ENCODE measurements at regions not wholly inside any gene's neighbourhood (a gene's known extent, or its start where the extent isn't known, plus 50 kb on each side); places are given as distances from the start of the nearest gene placed in this dataset.
A peak's percentile ranks its signal among the peaks of the same experiment; 100 is the strongest.

DNA sequence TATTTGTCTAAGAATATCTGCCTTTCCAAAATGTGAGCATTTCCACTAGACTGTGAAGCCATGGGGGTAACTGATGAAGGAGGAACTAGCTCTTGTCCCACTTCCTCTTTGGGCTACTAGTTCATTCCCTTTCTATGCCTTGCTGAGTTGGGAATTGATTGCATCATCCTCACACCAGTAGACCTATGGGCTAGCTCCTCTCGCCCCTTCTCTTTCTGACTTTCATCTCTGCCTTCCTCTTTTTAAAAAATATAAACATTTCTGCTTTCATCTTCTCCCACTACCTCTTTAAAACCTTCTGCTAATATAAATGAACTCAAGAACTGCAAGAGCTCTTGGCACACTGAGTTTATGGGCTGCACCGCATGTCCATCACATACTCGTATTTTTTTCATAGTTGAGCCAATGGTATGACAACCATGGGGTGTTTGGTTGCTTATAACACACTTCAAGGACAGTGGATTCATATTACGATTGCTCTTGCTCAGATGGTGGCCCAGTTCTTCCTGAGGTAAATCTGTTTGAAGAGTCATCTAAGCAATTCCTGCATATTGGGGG, 182.0 kb downstream of the REEP3 start:
- H3K4me3 ChIP-seq (ENCODE audit: low read length): peak overlapping the region; percentile 63
- H3K9ac ChIP-seq (ENCODE audit: low read length): peak overlapping the region; percentile 34; the same call in 1 of the 2 replicates
- H3K9me3 ChIP-seq (ENCODE audit: insufficient read depth, low read length): no peaks in the 10 kb centered on the region
- peak overlapping the region; percentile 76 for H3K27ac ChIP-seq (ENCODE audit: low read length)
- H3K4me1 ChIP-seq (ENCODE audit: low read length): peaks cover 61% of the 10 kb centered on the region
- H4K20me1 ChIP-seq (ENCODE audit: insufficient read depth, low read length): no peaks in the 10 kb centered on the region
- H3K4me2 ChIP-seq (ENCODE audit: low read length): peak overlapping the region; percentile 96
- TF ChIP-seq, protein P1, sequence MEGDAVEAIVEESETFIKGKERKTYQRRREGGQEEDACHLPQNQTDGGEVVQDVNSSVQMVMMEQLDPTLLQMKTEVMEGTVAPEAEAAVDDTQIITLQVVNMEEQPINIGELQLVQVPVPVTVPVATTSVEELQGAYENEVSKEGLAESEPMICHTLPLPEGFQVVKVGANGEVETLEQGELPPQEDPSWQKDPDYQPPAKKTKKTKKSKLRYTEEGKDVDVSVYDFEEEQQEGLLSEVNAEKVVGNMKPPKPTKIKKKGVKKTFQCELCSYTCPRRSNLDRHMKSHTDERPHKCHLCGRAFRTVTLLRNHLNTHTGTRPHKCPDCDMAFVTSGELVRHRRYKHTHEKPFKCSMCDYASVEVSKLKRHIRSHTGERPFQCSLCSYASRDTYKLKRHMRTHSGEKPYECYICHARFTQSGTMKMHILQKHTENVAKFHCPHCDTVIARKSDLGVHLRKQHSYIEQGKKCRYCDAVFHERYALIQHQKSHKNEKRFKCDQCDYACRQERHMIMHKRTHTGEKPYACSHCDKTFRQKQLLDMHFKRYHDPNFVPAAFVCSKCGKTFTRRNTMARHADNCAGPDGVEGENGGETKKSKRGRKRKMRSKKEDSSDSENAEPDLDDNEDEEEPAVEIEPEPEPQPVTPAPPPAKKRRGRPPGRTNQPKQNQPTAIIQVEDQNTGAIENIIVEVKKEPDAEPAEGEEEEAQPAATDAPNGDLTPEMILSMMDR (IDR thresholded peaks at IDR 0.05; ENCODE audit: low read depth, low read length): no peak
- TF ChIP-seq EZH2phosphoT487 (IDR thresholded peaks at IDR 0.05; ENCODE audit: low read depth): no peak
- H3K79me2 ChIP-seq (ENCODE audit: low read length): no peaks in the 10 kb centered on the region
- no peak overlapping the region for H2AFZ ChIP-seq (ENCODE audit: low read depth, low read length)
- peaks cover 3% of the 10 kb centered on the region; the same call in 1 of the 2 replicates for H3K27me3 ChIP-seq (ENCODE audit: low read depth, low read length)
- H3K36me3 ChIP-seq (replicated peaks; ENCODE audit: low read depth, low read length): no peaks in the 10 kb centered on the region

DNA sequence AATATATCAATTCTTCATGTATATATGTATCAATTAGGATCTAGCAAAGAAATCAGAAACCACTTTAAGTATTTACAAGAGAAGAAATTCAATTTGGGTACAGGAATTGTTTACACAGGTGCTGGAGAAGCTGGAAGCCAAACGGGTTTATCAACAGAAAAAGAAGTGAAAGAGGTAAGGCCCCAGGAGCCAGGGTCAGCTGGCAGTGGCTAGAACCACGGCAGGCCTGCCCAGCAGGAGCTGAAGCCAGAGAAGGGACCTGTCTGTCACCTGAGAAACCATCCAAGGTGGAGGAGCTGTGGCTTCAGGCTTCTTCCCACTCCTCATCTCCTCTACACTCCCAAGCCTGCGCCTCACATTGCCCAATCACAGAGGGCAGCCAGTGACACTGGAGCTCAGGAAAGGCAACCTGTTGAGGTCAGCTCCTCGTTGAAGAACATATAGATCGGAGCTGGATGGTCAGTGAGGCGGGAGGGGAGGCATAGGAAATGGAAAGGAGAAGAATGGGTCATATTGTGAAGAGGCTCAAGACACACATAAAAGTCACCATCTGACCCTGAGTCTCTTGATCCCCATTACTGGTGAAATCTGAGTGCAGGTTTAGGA, 182.6 kb downstream of the REEP3 start:
- H3K4me2 ChIP-seq (ENCODE audit: low read length): peak overlapping the region; percentile 96

DNA sequence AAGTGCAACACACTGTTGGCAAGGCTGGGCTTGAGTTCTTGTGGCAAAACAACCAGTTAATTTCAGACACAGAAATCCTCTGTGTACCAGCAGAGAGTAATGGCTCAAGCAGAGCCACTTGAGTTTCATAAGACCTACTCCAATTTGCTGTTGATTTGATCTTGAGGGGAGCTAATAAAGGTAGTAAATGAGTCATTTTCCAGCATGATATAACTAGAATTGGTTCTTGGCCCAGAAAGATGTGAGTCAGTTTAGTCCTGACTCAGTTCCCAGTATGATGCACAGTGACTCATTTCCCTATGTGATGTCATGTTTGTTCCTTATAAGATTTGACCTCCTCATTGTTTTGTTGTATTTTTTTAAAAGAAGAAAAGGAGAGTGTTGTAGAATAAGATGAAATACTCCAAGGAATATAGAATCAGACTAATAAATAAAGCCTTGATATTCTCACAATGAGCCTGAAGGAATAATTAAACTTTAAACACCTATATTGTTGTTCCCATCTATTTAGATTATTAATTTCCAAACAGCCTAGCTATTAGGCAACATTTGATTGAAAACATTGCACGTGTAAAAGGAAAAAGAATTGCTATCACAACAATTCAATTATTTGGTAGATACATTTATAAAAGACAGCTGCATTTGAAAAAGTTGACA, 186.2 kb downstream of the REEP3 start:
- Histone ChIP-seq H3K4me3 (ENCODE audit: low read length) (no peak overlapping the region), H3K9ac (ENCODE audit: low read length) (no peak overlapping the region), H3K4me1 (ENCODE audit: low read length) (peaks cover 48% of the 10 kb centered on the region), H2AFZ (ENCODE audit: low read depth, low read length) (no peak overlapping the region), H3K36me3 (replicated peaks; ENCODE audit: low read depth, low read length) (no peaks in the 10 kb centered on the region), H3K27ac (ENCODE audit: low read length) (no peak overlapping the region), H4K20me1 (ENCODE audit: insufficient read depth, low read length) (no peaks in the 10 kb centered on the region), H3K79me2 (ENCODE audit: low read length) (no peaks in the 10 kb centered on the region), H3K27me3 (ENCODE audit: low read depth, low read length) (peaks cover 6% of the 10 kb centered on the region; the same call in 1 of the 2 replicates), H3K9me3 (ENCODE audit: insufficient read depth, low read length) (no peaks in the 10 kb centered on the region), H3K4me2 (ENCODE audit: low read length) (peak overlapping the region; percentile 62)
- TF ChIP-seq EZH2phosphoT487 (IDR thresholded peaks at IDR 0.05; ENCODE audit: low read depth): no peak
- TF ChIP-seq, protein P1 (IDR thresholded peaks at IDR 0.05; ENCODE audit: low read depth, low read length): no peak

More for the DNA sequence above, 182.6 kb downstream of the REEP3 start:
- Histone ChIP-seq H3K79me2 (ENCODE audit: low read length) (no peaks in the 10 kb centered on the region), H3K9ac (ENCODE audit: low read length) (peak overlapping the region; percentile 34; the same call in 1 of the 2 replicates), H3K27ac (ENCODE audit: low read length) (peak overlapping the region; percentile 76), H4K20me1 (ENCODE audit: insufficient read depth, low read length) (no peaks in the 10 kb centered on the region), H3K4me3 (ENCODE audit: low read length) (peak overlapping the region; percentile 63), H3K4me1 (ENCODE audit: low read length) (peaks cover 55% of the 10 kb centered on the region), H3K27me3 (ENCODE audit: low read depth, low read length) (peaks cover 6% of the 10 kb centered on the region; the same call in 1 of the 2 replicates), H3K36me3 (replicated peaks; ENCODE audit: low read depth, low read length) (no peaks in the 10 kb centered on the region), H2AFZ (ENCODE audit: low read depth, low read length) (no peak overlapping the region), H3K9me3 (ENCODE audit: insufficient read depth, low read length) (no peaks in the 10 kb centered on the region)
- no peak for TF ChIP-seq EZH2phosphoT487 (IDR thresholded peaks at IDR 0.05; ENCODE audit: low read depth)
- TF ChIP-seq, protein P1 (IDR thresholded peaks at IDR 0.05; ENCODE audit: low read depth, low read length): no peak

DNA sequence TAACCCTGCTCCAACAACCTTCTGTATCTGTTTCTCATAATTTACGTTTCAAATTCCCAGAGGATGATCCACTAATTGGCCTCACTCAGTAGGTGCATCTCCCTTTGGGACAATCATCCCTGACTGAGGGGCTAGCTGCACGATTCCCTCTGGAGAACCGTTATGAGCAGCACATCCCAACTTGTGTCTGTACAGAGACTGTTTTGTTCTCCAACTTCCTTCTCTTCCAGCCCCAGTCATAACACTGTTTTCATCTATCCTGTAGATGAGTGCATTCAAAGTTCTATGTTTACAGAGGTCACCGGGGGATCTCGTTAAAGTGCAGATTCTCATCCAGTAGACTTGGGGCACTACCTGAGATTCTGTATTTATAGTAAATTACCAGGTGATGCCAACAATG, 187.2 kb downstream of the REEP3 start:
- Histone ChIP-seq H3K4me2 (ENCODE audit: low read length) (no peak overlapping the region), H3K4me1 (ENCODE audit: low read length) (peaks cover 38% of the 10 kb centered on the region), H3K4me3 (ENCODE audit: low read length) (no peak overlapping the region), H3K36me3 (replicated peaks; ENCODE audit: low read depth, low read length) (no peaks in the 10 kb centered on the region), H3K79me2 (ENCODE audit: low read length) (no peaks in the 10 kb centered on the region), H2AFZ (ENCODE audit: low read depth, low read length) (no peak overlapping the region), H4K20me1 (ENCODE audit: insufficient read depth, low read length) (no peaks in the 10 kb centered on the region), H3K9ac (ENCODE audit: low read length) (no peak overlapping the region), H3K27ac (ENCODE audit: low read length) (no peak overlapping the region), H3K9me3 (ENCODE audit: insufficient read depth, low read length) (no peaks in the 10 kb centered on the region), H3K27me3 (ENCODE audit: low read depth, low read length) (peaks cover 6% of the 10 kb centered on the region; the same call in 1 of the 2 replicates)
- TF ChIP-seq, protein P1 (IDR thresholded peaks at IDR 0.05; ENCODE audit: low read depth, low read length): no peak
